ENCODE measurements at regions not wholly inside any gene's neighbourhood (a gene's known extent, or its start where the extent isn't known, plus 50 kb on each side); places are given as distances from the start of the nearest gene placed in this dataset.

DNA sequence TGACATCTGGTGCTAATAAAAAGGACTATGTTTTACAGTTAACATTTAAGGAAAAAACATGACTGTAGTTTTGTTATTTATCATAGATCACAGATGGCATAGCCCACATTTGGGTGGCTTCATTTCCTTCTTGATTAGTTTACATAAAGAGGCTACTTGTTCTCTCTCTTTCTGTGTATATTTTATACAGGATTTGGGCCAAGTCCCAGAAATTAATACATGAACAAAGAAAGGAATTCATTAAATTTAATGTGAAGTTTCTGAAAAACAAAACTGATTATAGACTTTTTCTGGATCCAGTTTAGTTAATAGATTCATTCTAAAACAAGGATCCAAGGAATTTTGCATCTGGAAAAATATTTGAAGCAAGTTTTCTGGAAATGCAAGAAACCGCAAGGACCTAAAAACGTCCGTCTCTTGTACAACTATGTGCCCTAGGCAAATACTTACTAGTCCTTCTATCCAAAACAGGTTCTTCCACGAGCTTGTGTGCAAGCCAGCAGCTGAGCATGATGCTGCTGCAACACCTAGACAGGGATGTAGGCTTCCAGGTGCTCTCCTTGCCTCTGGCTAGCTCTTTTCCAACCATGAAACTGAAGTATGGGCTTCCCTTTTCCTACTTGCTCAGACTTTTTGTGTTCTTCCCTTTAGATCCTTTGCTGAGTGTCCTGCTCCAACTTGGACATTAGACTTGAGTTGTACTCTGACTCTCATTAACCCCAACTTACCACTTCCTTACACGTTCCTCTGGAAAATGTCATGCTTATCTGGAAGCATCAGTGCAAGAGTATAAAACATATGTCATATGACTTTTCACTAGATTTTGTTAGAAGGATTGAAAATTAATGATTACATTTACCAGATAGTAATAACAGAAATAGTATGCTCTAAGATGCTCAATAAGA lies 161.5 kb upstream of the STARD13 start (continued):
- TF ChIP-seq, protein P1, sequence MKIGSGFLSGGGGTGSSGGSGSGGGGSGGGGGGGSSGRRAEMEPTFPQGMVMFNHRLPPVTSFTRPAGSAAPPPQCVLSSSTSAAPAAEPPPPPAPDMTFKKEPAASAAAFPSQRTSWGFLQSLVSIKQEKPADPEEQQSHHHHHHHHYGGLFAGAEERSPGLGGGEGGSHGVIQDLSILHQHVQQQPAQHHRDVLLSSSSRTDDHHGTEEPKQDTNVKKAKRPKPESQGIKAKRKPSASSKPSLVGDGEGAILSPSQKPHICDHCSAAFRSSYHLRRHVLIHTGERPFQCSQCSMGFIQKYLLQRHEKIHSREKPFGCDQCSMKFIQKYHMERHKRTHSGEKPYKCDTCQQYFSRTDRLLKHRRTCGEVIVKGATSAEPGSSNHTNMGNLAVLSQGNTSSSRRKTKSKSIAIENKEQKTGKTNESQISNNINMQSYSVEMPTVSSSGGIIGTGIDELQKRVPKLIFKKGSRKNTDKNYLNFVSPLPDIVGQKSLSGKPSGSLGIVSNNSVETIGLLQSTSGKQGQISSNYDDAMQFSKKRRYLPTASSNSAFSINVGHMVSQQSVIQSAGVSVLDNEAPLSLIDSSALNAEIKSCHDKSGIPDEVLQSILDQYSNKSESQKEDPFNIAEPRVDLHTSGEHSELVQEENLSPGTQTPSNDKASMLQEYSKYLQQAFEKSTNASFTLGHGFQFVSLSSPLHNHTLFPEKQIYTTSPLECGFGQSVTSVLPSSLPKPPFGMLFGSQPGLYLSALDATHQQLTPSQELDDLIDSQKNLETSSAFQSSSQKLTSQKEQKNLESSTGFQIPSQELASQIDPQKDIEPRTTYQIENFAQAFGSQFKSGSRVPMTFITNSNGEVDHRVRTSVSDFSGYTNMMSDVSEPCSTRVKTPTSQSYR (CRISPR knock-in tag; IDR thresholded peaks at IDR 0.05) = no peak
- TF ChIP-seq PRRX2 (CRISPR knock-in tag; IDR thresholded peaks at IDR 0.05) (no peak), ARID4B (CRISPR knock-in tag; IDR thresholded peaks at IDR 0.05; ENCODE audit: borderline replicate concordance) (no peak), NR3C1 (CRISPR knock-in tag; conservative IDR thresholded peaks at IDR 0.05; ENCODE audit: low read depth) (no peak), FOXJ3 (CRISPR knock-in tag; IDR thresholded peaks at IDR 0.05; ENCODE audit: borderline replicate concordance) (no peak), GABPB1 (CRISPR knock-in tag; IDR thresholded peaks at IDR 0.05) (no peak), ETV6 (CRISPR knock-in tag; IDR thresholded peaks at IDR 0.05) (no peak), CREB1 (CRISPR knock-in tag; IDR thresholded peaks at IDR 0.05) (no peak), ZNF263 (CRISPR knock-in tag; IDR thresholded peaks at IDR 0.05; ENCODE audit: low read depth) (no peak)

- Mint-ChIP-seq H3K36me3 (no peaks in the 10 kb centered on the region), H3K27me3 (ENCODE audit: low read depth) (no peaks in the 10 kb centered on the region), H3K9me3 (peaks cover 9% of the 10 kb centered on the region), H3K27ac (no peak overlapping the region), H3K4me3 (no peak overlapping the region), H3K4me1 (no peaks in the 10 kb centered on the region)
- ChIA-PET CTCF (no interaction called here), POLR2A (no interaction called here)
- DNase-seq (ENCODE audit: low spot score) (no peak), ATAC-seq (no peak)
- TF ChIP-seq NR3C1 (CRISPR knock-in tag; conservative IDR thresholded peaks at IDR 0.05; ENCODE audit: low read depth) (no peak), JUN (CRISPR knock-in tag; IDR thresholded peaks at IDR 0.05) (no peak), ATF2 (CRISPR knock-in tag; IDR thresholded peaks at IDR 0.05; ENCODE audit: borderline replicate concordance, low read depth) (no peak), E2F1 (CRISPR knock-in tag; IDR thresholded peaks at IDR 0.05) (no peak), ZNF671 (CRISPR knock-in tag; IDR thresholded peaks at IDR 0.05) (no peak), IRF1 (CRISPR knock-in tag; IDR thresholded peaks at IDR 0.05) (no peak), ZNF263 (CRISPR knock-in tag; IDR thresholded peaks at IDR 0.05; ENCODE audit: low read depth) (no peak), HMGXB4 (CRISPR knock-in tag; IDR thresholded peaks at IDR 0.05) (no peak)
- TF ChIP-seq, protein P2, sequence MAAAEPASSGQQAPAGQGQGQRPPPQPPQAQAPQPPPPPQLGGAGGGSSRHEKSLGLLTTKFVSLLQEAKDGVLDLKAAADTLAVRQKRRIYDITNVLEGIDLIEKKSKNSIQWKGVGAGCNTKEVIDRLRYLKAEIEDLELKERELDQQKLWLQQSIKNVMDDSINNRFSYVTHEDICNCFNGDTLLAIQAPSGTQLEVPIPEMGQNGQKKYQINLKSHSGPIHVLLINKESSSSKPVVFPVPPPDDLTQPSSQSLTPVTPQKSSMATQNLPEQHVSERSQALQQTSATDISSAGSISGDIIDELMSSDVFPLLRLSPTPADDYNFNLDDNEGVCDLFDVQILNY (CRISPR knock-in tag; IDR thresholded peaks at IDR 0.05) = no peak
- TF ChIP-seq, protein P3, sequence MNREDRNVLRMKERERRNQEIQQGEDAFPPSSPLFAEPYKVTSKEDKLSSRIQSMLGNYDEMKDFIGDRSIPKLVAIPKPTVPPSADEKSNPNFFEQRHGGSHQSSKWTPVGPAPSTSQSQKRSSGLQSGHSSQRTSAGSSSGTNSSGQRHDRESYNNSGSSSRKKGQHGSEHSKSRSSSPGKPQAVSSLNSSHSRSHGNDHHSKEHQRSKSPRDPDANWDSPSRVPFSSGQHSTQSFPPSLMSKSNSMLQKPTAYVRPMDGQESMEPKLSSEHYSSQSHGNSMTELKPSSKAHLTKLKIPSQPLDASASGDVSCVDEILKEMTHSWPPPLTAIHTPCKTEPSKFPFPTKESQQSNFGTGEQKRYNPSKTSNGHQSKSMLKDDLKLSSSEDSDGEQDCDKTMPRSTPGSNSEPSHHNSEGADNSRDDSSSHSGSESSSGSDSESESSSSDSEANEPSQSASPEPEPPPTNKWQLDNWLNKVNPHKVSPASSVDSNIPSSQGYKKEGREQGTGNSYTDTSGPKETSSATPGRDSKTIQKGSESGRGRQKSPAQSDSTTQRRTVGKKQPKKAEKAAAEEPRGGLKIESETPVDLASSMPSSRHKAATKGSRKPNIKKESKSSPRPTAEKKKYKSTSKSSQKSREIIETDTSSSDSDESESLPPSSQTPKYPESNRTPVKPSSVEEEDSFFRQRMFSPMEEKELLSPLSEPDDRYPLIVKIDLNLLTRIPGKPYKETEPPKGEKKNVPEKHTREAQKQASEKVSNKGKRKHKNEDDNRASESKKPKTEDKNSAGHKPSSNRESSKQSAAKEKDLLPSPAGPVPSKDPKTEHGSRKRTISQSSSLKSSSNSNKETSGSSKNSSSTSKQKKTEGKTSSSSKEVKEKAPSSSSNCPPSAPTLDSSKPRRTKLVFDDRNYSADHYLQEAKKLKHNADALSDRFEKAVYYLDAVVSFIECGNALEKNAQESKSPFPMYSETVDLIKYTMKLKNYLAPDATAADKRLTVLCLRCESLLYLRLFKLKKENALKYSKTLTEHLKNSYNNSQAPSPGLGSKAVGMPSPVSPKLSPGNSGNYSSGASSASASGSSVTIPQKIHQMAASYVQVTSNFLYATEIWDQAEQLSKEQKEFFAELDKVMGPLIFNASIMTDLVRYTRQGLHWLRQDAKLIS (CRISPR knock-in tag; IDR thresholded peaks at IDR 0.05; ENCODE audit: borderline replicate concordance) = no peak
Measured at GRCh38 chr13:33448889-33449288, 163.3 kb upstream of the STARD13 start.
